ENCODE measurements at regions not wholly inside any gene's neighbourhood (a gene's known extent, or its start where the extent isn't known, plus 50 kb on each side); places are given as distances from the start of the nearest gene placed in this dataset.
A peak's percentile ranks its signal among the peaks of the same experiment; 100 is the strongest.

DNA sequence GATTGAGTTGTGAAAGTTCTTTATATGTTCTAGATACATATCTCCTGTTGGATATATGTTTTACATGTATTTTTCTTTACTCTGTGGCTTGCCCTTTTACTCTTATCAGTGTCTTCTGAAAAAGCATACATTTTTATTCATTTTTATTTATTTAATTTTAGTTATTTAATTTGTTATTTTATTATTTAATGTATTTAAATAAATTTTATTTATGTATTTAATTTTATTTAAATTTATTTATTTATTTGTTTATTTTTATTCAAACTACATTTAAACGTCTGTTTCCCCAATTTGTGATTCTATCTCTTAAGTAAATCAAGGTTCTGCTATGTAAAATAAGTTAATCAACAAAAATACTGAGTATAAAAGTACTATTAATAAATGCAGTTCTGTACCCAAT, 279.1 kb upstream of the AKR1E2 start:
- FAIRE-seq (no peak), DNase-seq (ENCODE audit: extremely low spot score, insufficient read length, low read depth) (no peak)

- DNase-seq (ENCODE audit: extremely low spot score, insufficient read length, low read depth), result no peak
- no peak for FAIRE-seq
These were observed 279.5 kb upstream of the AKR1E2 start for GRCh38 chr10:4546500-4546899.

- DNase-seq (ENCODE audit: extremely low spot score, insufficient read length, low read depth) (no peak), FAIRE-seq (no peak)
These were observed 280.9 kb upstream of the AKR1E2 start for GRCh38 chr10:4545062-4545461.

- DNase-seq (ENCODE audit: extremely low spot score, insufficient read length, low read depth) (no peak), FAIRE-seq (no peak)
These were observed 282.0 kb upstream of the AKR1E2 start for GRCh38 chr10:4543938-4544533.

DNA sequence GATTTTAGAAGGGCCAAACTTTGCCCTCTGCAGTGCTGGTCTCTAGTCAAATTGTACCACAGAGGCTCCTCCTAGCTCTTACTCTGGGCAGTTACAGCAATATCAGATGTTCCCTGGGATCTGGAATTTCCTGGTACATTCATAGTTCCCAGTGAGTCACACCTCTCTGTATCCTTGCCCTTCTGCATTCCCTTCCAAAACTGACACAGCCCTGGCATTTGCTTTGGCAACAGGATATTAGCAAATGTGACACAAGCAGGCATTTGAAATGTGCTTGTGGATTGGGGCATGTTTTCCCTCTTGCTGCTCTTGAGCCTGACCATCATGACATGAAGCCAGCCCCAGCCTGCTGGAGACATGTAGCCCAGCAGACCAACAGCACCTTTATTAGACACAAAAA, 284.7 kb upstream of the AKR1E2 start:
- FAIRE-seq, result no peak
- no peak for DNase-seq (ENCODE audit: extremely low spot score, insufficient read length, low read depth)

DNA sequence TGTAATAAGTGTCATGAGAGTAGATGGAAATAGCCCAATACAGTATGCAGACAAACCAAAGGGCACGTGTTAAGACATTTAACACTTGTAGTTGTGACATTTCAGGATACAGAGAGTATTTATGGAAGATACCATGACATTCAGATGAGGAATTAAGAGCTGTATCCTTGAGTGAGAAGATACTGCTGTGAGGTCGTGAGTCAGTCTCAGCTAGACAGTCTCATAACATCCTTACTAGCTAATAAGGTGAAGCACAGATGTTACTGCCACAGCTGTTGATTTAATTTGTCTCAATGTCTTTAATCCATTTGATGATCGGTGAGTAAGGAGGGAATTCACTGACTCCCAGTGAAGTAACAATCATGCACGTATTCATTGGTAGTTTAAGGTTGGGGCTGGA, 288.0 kb upstream of the AKR1E2 start:
- DNase-seq (ENCODE audit: extremely low spot score, insufficient read length, low read depth) (no peak), FAIRE-seq (no peak)

- FAIRE-seq (no peak), DNase-seq (ENCODE audit: extremely low spot score, insufficient read length, low read depth) (no peak)
These were observed 290.5 kb upstream of the AKR1E2 start for GRCh38 chr10:4535521-4535920.

DNA sequence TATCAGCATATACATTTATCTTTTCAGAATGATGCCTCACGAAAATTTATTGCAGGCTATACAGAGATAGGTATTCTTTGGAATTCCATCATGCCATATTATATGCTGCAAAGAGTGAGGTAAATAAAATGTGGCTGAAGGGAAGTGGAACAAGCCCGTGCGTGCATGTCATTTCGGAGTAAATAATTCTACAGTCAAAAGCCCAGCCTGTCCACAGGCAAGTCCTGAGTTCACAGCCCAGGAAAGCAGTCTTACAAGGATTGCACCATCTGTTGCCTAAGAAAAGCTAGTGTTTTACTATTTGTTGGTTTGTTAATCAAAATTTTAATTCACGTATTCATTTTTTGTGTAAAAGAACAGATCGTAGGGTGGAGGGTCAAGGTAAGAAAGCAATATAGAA, 292.4 kb upstream of the AKR1E2 start:
- DNase-seq (ENCODE audit: extremely low spot score, insufficient read length, low read depth) (no peak), FAIRE-seq (no peak)

DNA sequence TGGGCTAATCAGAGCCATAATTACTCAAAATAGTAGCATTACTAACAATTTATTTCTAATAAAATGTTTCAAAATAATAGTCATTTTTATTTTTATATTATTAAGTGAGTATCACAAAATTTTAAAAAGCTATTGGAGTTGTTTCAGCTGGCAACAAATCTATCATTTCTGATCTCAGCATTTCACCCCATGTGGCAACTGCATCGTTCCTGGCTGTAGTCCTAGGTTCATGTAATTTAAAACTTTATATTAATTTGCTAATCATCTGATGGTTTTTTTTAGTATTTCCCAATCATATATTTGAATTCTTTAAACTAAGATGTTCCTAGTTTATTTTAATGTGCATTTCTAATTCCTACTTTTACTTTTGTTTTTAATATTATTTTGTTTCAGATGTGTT, 293.0 kb upstream of the AKR1E2 start:
- FAIRE-seq, result no peak
- DNase-seq (ENCODE audit: extremely low spot score, insufficient read length, low read depth), result no peak

DNA sequence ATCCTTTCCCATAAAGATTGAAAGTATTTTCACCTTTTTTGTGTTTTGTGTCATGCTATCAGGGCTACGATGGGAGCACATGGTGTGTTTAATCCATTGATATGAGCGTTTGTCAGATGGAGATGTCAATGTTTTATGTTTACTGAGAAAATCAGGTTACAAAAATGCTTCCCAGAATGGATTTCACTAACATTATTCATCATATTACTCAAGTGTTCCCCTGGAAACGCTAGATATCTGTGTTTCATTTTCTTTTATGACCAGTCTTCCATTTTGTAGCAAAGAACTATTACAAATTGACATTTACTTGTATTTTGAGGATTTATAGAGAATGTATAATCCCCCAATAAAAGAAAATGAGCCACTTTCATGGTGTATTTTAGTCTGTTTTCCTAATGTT, 293.5 kb upstream of the AKR1E2 start:
- DNase-seq (ENCODE audit: extremely low spot score, insufficient read length, low read depth) (no peak), FAIRE-seq (no peak)

- no peak for FAIRE-seq
These were observed 294.0 kb upstream of the AKR1E2 start for GRCh38 chr10:4532011-4532410.

GRCh38 chr10:4529266-4529665, 296.7 kb upstream of the AKR1E2 start:
- DNase-seq (ENCODE audit: extremely low spot score, insufficient read length, low read depth) (no peak), FAIRE-seq (no peak)

More at GRCh38 chr10:4532011-4532410, 294.0 kb upstream of the AKR1E2 start:
- no peak for DNase-seq (ENCODE audit: extremely low spot score, insufficient read length, low read depth)

GRCh38 chr10:4527281-4527970, 298.6 kb upstream of the AKR1E2 start:
- FAIRE-seq, result no peak

DNA sequence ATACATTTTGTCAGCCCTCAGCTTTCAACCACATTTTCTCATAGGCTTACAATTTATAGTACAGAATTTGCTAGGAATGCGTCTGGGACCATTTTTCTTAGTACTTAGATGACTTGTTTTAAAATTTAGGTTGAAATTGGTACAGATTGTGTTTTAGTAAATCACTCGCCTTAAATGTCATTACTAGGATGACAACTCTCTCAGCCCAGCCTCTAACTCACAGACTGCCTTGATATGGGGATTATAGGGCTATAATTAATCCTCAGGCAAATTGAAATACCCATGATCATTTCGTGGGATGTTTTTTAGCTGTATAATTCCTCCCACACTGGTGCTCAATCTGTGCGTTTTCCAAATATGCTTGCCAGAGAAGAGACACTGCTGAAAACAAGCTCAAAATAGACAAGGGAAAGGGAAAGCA, 299.7 kb upstream of the AKR1E2 start:
- FAIRE-seq, result no peak
- no peak for DNase-seq (ENCODE audit: extremely low spot score, insufficient read length, low read depth)

More at GRCh38 chr10:4527281-4527970, 298.6 kb upstream of the AKR1E2 start:
- DNase-seq (ENCODE audit: extremely low spot score, insufficient read length, low read depth), result no peak

DNA sequence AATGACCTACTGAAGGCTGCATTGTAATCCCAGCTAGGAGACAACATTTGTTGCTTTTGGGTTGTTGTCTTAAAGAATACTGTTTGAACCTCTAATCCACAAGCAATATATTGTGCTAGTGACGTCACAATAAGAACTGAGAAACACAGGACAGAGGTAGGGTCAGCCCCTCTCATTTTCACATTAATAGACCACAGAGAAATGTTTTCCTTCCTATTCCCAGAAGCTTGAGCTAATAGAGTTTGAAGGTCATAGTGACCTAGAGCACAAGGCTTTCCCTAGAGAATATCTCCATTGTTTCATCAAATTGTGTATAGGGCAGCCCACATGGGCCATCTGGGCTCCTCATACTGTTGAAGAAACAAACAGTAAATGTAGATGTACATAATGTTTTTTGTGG, 300.9 kb upstream of the AKR1E2 start:
- FAIRE-seq (peak; percentile 9), DNase-seq (ENCODE audit: extremely low spot score, insufficient read length, low read depth) (no peak)

GRCh38 chr10:4522296-4523000, 303.6 kb upstream of the AKR1E2 start:
- peak; percentile 81 for FAIRE-seq
- peak; percentile 11 for DNase-seq (ENCODE audit: extremely low spot score, insufficient read length, low read depth)

DNA sequence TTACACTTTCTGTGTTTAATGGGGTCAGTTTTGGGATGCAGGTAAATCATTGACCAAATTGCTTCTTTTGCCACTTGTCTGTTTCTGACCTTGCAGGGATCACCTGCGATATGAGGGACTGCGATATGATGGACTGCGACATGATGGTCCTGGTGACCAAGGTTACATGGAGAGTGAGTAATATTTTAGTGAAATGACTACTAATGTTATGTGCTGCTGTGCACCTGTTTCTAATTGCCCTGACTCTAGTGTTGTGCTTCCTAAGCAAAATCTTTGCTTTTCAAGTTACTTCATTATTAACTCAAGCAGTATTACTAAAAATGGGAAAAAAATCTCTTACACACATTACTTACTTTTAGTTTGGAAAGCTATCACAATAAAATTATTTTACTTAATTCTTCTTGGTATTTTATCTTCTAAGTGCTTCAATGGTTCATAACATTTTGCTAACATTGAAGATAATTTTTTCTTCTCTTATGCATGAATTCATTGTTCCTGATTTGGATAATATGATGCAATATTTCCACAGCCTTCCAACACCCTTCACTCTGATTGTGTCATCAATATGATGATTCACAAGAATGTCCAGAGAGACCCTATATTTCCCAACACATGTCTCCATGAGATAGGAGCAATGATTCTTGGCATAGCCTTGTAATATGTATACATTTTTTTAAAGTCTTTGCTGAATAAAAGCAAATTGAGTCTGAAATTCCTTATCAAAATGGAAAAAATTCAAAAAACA, 306.2 kb upstream of the AKR1E2 start:
- FAIRE-seq, result no peak
- no peak for DNase-seq (ENCODE audit: extremely low spot score, insufficient read length, low read depth)

DNA sequence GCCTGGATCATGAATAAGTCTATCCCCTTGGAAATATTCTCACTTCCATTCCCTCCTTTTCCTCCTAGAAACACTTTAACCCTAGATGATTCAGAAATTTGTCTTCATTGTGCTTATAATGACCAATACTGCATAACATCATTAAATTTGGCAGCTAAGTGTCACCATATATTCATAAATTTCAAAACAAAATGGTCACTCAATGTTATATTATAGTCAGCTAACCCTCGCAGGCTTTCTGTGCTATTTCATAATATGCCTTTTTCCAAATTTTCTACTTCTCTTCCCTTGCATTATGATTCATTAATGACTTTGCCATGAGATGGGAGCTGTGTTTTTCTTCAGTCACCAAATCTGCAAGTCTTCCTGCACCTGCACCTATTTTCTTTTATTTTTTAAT, 308.3 kb upstream of the AKR1E2 start:
- FAIRE-seq, result no peak
- DNase-seq (ENCODE audit: extremely low spot score, insufficient read length, low read depth), result no peak

GRCh38 chr10:4515721-4516120, 310.3 kb upstream of the AKR1E2 start:
- FAIRE-seq (no peak), DNase-seq (ENCODE audit: extremely low spot score, insufficient read length, low read depth) (no peak)

- DNase-seq (ENCODE audit: extremely low spot score, insufficient read length, low read depth), result peak; percentile 8
These were observed 311.4 kb upstream of the AKR1E2 start for GRCh38 chr10:4514445-4515108.

More at GRCh38 chr10:4514445-4515108, 311.4 kb upstream of the AKR1E2 start:
- FAIRE-seq, result peak; percentile 85

Measured in GM18507 (cell line).